ENCODE measurements at regions not wholly inside any gene's neighbourhood (a gene's known extent, or its start where the extent isn't known, plus 50 kb on each side); places are given as distances from the start of the nearest gene placed in this dataset.
A peak's percentile ranks its signal among the peaks of the same experiment; 100 is the strongest.

DNA sequence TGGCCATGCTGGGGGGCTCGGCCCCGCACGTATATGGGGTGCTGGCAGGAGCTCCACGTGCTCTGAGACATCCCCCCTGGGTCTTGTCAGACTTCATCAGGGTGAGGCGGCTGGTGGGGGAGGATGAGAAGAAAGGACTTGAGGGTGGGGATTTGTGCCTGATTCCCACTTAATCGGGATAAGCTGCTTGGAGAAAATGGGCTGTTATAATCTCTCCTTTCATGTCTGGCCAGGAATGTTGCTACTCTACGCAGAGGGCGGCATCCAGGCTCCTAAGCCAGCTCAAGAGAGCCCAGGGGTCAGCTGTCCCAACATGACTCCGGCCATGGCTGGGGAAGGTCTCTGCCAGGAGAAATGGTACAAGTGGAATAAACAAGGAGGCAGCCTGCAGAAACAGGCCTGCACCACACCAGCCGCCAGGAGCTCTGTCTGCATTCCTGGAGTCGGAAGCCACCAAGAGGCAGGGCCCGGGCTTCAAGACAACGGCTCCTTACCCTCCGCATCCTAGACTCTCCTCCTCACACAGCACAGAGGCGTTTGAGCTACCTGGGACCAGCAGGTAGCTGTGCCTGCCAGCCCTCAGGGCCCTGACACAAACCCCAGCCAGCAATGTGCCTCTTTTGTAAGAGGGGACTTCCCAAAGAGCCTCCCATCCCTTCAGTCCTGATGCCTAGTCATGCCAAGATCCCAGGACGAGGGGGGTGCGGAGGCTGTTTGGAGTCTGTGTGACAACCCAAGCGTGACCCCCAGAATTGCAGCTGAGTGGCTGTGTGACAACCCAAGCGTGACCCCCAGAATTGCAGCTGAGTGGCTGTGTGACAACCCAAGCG is 195.8 kb upstream of the DIO3 start:
- H3K27me3 Mint-ChIP-seq (ENCODE audit: low read depth): peaks cover 45% of the 10 kb centered on the region
- no peaks in the 10 kb centered on the region for H3K36me3 Mint-ChIP-seq (ENCODE audit: low read depth)
- TF ChIP-seq, protein P1, sequence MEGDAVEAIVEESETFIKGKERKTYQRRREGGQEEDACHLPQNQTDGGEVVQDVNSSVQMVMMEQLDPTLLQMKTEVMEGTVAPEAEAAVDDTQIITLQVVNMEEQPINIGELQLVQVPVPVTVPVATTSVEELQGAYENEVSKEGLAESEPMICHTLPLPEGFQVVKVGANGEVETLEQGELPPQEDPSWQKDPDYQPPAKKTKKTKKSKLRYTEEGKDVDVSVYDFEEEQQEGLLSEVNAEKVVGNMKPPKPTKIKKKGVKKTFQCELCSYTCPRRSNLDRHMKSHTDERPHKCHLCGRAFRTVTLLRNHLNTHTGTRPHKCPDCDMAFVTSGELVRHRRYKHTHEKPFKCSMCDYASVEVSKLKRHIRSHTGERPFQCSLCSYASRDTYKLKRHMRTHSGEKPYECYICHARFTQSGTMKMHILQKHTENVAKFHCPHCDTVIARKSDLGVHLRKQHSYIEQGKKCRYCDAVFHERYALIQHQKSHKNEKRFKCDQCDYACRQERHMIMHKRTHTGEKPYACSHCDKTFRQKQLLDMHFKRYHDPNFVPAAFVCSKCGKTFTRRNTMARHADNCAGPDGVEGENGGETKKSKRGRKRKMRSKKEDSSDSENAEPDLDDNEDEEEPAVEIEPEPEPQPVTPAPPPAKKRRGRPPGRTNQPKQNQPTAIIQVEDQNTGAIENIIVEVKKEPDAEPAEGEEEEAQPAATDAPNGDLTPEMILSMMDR (IDR thresholded peaks at IDR 0.05; ENCODE audit: unreplicated experiment in 3 of 3): no peak
- no peaks in the 10 kb centered on the region for H3K9me3 Mint-ChIP-seq
- no peak overlapping the region for H3K4me3 Mint-ChIP-seq
- peaks cover 54% of the 10 kb centered on the region for H3K4me1 Mint-ChIP-seq
- peak overlapping the region; percentile 37 to 95 (median 89) for H3K27ac Mint-ChIP-seq

DNA sequence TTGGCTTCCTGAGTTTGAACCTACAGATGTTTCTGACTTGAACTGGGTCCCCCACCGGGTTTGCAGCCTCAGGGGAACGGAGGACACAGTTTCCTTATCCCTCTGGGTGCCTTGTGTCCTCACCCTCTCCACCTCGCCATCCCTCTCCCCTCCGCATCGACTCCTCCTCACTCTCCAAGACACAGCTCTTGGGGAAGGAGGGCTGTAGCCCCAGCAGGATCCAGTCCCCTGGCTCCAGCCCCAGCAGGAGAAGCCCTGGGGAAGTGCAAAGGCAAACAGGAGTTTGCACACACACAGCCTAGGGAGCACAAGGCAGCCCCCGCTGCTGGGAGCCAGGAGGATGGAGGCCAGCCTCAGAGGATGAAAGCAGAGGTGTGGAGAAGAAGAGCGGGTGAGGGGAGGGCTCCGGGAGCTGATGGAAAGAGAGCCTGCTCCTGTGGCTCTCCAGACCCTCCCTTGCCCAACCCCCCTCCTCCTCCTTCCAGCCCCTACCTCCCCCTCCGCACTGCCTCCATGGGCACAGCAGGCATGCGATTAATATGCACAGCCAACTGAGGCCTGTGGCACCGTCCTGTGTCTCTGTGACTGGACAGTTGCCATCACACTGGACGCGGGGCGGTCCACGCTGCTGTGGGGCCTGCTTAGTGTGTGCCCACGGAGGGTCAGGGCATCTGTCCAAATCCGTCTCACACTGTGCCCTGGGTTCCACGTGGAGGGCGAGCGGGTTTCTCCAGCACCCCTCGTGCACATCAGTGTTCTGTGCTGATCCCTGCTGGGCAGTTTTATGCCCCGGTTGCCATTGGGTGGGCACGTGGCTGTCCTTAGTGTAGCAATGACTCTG is 193.7 kb upstream of the DIO3 start:
- peaks cover 38% of the 10 kb centered on the region for H3K27me3 Mint-ChIP-seq (ENCODE audit: low read depth)
- TF ChIP-seq, protein P1 (IDR thresholded peaks at IDR 0.05; ENCODE audit: unreplicated experiment in 3 of 3): no peak
- no peaks in the 10 kb centered on the region for H3K36me3 Mint-ChIP-seq (ENCODE audit: low read depth)
- peak overlapping the region in 2 of 3 experiments; percentile 39 to 46 for H3K27ac Mint-ChIP-seq
- H3K9me3 Mint-ChIP-seq: no peaks in the 10 kb centered on the region
- H3K4me1 Mint-ChIP-seq: peaks cover 44% of the 10 kb centered on the region
- no peak overlapping the region for H3K4me3 Mint-ChIP-seq

DNA sequence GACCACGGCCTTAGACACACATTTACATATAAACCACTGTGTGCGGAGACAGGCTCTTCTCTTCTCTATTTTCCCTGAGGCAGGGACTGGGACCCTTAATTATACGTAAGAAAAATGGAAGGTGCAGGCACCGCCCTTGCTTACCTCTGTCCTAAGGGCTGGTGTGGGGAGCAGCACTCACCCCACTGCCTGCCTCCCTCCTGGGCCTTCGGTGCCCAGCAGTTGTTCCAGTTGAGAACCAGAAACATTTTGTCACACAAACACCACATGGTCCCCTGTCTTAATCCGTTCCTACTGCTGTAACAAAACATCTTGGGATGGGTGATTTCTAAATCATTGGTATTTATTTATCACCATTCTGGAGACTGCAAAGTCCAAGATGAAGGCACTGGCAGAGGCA is 192.7 kb upstream of the DIO3 start:
- H3K27ac Mint-ChIP-seq: no peak overlapping the region
- TF ChIP-seq, protein P1 (IDR thresholded peaks at IDR 0.05; ENCODE audit: unreplicated experiment in 3 of 3): no peak

DNA sequence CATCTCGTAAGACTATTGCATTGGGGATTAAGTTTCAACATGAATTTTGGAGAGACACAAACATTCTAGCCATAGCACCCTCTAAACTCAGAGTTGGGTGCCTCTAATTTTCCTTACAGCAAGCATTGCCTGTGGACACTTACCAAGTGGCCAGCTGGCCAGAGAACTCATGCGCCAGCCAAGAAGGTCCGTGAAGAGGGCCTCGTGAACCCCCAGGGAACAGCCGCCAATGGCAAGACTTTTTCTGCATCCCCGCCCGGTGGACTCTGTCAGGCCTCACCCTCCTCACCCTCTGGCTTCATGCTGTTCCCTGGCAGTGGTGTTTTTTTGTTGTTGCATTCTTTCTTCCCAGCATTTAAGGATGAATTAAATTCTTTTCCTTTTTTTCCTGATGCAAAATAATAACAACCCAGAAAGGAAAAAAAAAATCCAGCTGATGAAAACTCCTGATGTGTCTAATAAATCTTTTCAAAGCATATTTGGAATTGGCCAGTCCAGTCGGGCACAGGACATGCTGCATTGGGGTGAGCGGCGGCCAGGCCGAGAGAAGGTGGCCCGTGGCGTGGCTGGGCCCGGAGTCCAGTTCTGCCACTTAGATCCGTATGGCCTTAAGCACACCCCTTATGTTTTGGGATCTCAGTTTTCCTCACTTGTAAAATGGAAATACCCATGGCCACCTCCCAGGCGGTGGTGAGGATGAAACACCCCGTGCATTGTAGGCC is 191.9 kb upstream of the DIO3 start:
- Mint-ChIP-seq H3K27me3 (ENCODE audit: low read depth) (peaks cover 42% of the 10 kb centered on the region), H3K4me3 (no peak overlapping the region)

More for the DNA sequence above, 192.7 kb upstream of the DIO3 start:
- no peaks in the 10 kb centered on the region for H3K36me3 Mint-ChIP-seq (ENCODE audit: low read depth)
- peaks cover 38% of the 10 kb centered on the region for H3K27me3 Mint-ChIP-seq (ENCODE audit: low read depth)
- H3K4me3 Mint-ChIP-seq: no peak overlapping the region
- no peaks in the 10 kb centered on the region for H3K9me3 Mint-ChIP-seq
- peaks cover 34% of the 10 kb centered on the region for H3K4me1 Mint-ChIP-seq

DNA sequence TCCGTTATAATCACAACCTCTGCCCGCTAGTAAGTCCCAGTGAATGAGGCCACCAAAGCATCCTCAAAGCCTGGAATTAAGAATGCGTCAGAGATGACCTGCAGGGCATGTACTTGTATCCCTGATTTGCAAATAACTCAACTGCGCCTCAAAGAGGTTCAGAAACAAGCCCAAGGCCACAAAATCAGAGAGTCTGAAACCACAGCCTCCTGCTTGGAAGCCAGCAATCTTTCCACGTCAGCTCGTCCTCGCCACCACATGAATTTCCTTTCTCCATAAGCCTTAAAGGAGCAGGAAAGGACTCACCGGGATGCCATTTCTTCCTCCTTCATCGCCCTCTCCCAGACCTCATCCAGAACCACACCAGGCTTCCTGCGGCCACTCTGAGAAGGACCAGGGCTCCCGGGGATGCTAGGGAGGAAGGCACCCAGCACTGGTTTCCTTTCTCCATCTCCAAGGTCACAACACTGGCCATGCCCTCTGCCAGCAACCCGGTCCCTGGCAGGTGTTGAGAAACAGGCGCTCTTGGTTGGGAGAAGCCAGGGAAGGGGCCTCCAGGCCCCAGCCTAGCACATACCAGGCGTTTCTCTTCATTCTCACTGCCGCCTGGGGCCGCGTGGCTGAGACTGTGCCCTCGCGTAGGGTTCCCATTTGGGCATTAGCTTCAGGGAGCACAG is 191.2 kb upstream of the DIO3 start:
- Mint-ChIP-seq H3K27ac (peak overlapping the region in 1 of 3 experiments; percentile 57), H3K4me1 (peaks cover 19% of the 10 kb centered on the region), H3K9me3 (no peaks in the 10 kb centered on the region)

More for the DNA sequence above, 191.9 kb upstream of the DIO3 start:
- Mint-ChIP-seq H3K9me3 (no peaks in the 10 kb centered on the region), H3K27ac (no peak overlapping the region), H3K36me3 (ENCODE audit: low read depth) (no peaks in the 10 kb centered on the region), H3K4me1 (peaks cover 26% of the 10 kb centered on the region)
- TF ChIP-seq, protein P1 (IDR thresholded peaks at IDR 0.05; ENCODE audit: unreplicated experiment in 3 of 3): no peak

More for the DNA sequence above, 191.2 kb upstream of the DIO3 start:
- TF ChIP-seq, protein P1 (IDR thresholded peaks at IDR 0.05; ENCODE audit: unreplicated experiment in 3 of 3): no peak
- Mint-ChIP-seq H3K36me3 (ENCODE audit: low read depth) (no peaks in the 10 kb centered on the region), H3K27me3 (ENCODE audit: low read depth) (peaks cover 42% of the 10 kb centered on the region), H3K4me3 (no peak overlapping the region)

Data from nephron (organoid).